Loucy (cell line): ENCODE measurements at regions not wholly inside any gene's neighbourhood (a gene's known extent, or its start where the extent isn't known, plus 50 kb on each side); places are given as distances from the start of the nearest gene placed in this dataset.

Experiments
- H2AFZ ChIP-seq: fragments of 200-600 bp; sonication (generic); 2 replicates; pipeline ENCODE4 v1.6.0; 2016; ENCODE audit warnings: antibody characterized with exemption, mild to moderate bottlenecking, low read length, moderate library complexity
- H3F3A ChIP-seq: fragments of 200-600 bp; 2 replicates; pipeline ENCODE4 v1.6.0; 2016; ENCODE audit warnings: antibody characterized with exemption, low read depth, mild to moderate bottlenecking
- H3K27me3 ChIP-seq: fragments of 200-600 bp; sonication (generic); 2 replicates; pipeline ENCODE4 v1.6.1; 2014; ENCODE audit warnings: low read length, mild to moderate bottlenecking; ENCODE audit not compliant: insufficient read depth, poor library complexity, severe bottlenecking
- H3K36me3 ChIP-seq: fragments of 200-600 bp; sonication (generic); 2 replicates; pipeline ENCODE4 v1.6.1; 2016; ENCODE audit warnings: low read length; ENCODE audit not compliant: insufficient read depth
- H3K4me1 ChIP-seq: fragments of 200-600 bp; sonication (generic); 2 replicates; pipeline ENCODE4 v1.5.1; 2014; ENCODE audit warnings: low read length, mild to moderate bottlenecking; ENCODE audit not compliant: insufficient read depth, poor library complexity, severe bottlenecking
- H3K4me2 ChIP-seq: fragments of 200-600 bp; sonication (generic); 2 replicates; pipeline ENCODE4 v1.6.0; 2014; ENCODE audit warnings: antibody characterized with exemption, low read length, low read depth, mild to moderate bottlenecking; ENCODE audit not compliant: poor library complexity, severe bottlenecking
- H3K4me3 ChIP-seq: fragments of 200-600 bp; sonication (generic); 2 replicates; pipeline ENCODE4 v1.5.1; 2014; ENCODE audit warnings: low read length, mild to moderate bottlenecking, mixed read lengths; ENCODE audit not compliant: poor library complexity, severe bottlenecking
- H3K79me2 ChIP-seq: fragments of 200-600 bp; sonication (generic); 2 replicates; pipeline ENCODE4 v1.6.1; 2014; ENCODE audit warnings: low read length; ENCODE audit not compliant: insufficient read depth
- H3K9ac ChIP-seq: fragments of 200-600 bp; sonication (generic); 2 replicates; pipeline ENCODE4 v1.6.0; 2014; ENCODE audit warnings: mild to moderate bottlenecking, low read depth, low read length, moderate library complexity; ENCODE audit not compliant: poor library complexity, severe bottlenecking
- H3K9me2 ChIP-seq: fragments of 200-600 bp; sonication (generic); replicated peaks from 2 replicates; pipeline ENCODE4 v1.6.1; 2016; ENCODE audit warnings: low read depth, low read length, mixed read lengths
- H3K9me3 ChIP-seq: fragments of 200-600 bp; sonication (generic); 2 replicates; pipeline ENCODE4 v1.6.1; 2014; ENCODE audit warnings: mild to moderate bottlenecking, antibody characterized with exemption, low read length, low read depth; ENCODE audit not compliant: insufficient read depth
- H4K20me1 ChIP-seq: fragments of 200-600 bp; sonication (generic); 2 replicates; pipeline ENCODE4 v1.6.0; 2014; ENCODE audit warnings: antibody characterized with exemption, low read length, mild to moderate bottlenecking; ENCODE audit not compliant: insufficient read depth, poor library complexity, severe bottlenecking
- EZH2phosphoT487 ChIP-seq: fragments of 200-600 bp; IDR thresholded peaks from 2 replicates; pipeline ENCODE4 v1.6.1; 2018; ENCODE audit warnings: antibody characterized with exemption, mild to moderate bottlenecking, moderate library complexity, borderline replicate concordance
- TF ChIP-seq, protein P1 (sequence below): fragments of 200-600 bp; sonication (generic); conservative IDR thresholded peaks from 2 replicates; pipeline ENCODE4 v1.5.1; 2014; ENCODE audit warnings: mild to moderate bottlenecking, antibody characterized with exemption, low read length

DNA sequence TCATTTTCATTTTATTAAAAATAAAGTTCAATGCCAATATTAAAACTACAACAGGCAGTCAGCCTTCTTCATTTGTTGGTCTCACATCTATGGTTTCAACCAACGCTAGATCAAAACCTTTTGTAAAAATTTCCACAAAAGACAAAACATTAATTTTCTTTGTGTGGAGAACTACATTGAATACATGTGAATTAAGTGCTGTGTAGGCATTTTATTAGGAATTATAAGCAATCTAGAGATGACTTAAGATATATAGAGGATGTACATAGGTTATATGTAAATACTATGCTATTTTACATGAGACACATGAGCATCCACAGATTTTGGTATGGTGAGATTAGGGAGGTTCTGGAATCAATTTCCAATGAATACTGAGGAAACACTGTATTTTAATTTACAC lies 94.2 kb downstream of the CYLC2 start:
- TF ChIP-seq, protein P1, sequence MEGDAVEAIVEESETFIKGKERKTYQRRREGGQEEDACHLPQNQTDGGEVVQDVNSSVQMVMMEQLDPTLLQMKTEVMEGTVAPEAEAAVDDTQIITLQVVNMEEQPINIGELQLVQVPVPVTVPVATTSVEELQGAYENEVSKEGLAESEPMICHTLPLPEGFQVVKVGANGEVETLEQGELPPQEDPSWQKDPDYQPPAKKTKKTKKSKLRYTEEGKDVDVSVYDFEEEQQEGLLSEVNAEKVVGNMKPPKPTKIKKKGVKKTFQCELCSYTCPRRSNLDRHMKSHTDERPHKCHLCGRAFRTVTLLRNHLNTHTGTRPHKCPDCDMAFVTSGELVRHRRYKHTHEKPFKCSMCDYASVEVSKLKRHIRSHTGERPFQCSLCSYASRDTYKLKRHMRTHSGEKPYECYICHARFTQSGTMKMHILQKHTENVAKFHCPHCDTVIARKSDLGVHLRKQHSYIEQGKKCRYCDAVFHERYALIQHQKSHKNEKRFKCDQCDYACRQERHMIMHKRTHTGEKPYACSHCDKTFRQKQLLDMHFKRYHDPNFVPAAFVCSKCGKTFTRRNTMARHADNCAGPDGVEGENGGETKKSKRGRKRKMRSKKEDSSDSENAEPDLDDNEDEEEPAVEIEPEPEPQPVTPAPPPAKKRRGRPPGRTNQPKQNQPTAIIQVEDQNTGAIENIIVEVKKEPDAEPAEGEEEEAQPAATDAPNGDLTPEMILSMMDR: no peak
- no peak for TF ChIP-seq EZH2phosphoT487
- no peaks in the 10 kb centered on the region for H3K4me1 ChIP-seq
- H3K4me2 ChIP-seq: no peak overlapping the region
- no peaks in the 10 kb centered on the region for H3F3A ChIP-seq
- no peaks in the 10 kb centered on the region for H3K27me3 ChIP-seq
- no peaks in the 10 kb centered on the region for H3K36me3 ChIP-seq
- H3K9me3 ChIP-seq: no peaks in the 10 kb centered on the region
- H3K9me2 ChIP-seq: no peaks in the 10 kb centered on the region
- no peaks in the 10 kb centered on the region for H4K20me1 ChIP-seq
- H2AFZ ChIP-seq: no peak overlapping the region
- H3K4me3 ChIP-seq: no peak overlapping the region
- H3K79me2 ChIP-seq: no peaks in the 10 kb centered on the region
- H3K9ac ChIP-seq: no peak overlapping the region

DNA sequence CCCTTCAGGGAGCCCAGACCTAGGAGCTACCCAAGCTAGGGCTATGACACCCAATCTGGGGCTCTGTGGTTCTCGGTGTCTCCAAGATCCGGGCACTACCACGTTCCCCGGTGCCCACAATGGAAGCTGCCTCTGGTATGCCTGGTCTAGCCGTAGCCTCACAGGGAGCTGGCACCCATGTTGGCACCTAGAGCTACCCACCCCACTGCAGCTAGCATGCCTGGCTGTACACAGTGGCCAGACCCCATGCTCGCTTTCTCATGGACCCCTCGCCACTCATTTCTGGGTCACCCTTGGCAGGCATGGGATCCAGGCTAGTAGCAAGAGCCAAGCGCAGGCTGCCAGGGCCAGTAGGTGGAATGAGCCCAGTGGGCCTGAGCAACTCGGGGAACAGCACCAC lies 109.0 kb downstream of the CYLC2 start:
- TF ChIP-seq, protein P1: no peak
- TF ChIP-seq EZH2phosphoT487: no peak
- H3K9me3 ChIP-seq: no peaks in the 10 kb centered on the region
- H3K9me2 ChIP-seq: no peaks in the 10 kb centered on the region
- no peaks in the 10 kb centered on the region for H3K79me2 ChIP-seq
- no peak overlapping the region for H3K4me2 ChIP-seq
- no peak overlapping the region for H3K4me3 ChIP-seq
- no peak overlapping the region for H2AFZ ChIP-seq
- H3K36me3 ChIP-seq: no peaks in the 10 kb centered on the region
- H4K20me1 ChIP-seq: no peaks in the 10 kb centered on the region
- no peaks in the 10 kb centered on the region for H3K4me1 ChIP-seq
- H3F3A ChIP-seq: no peaks in the 10 kb centered on the region
- H3K9ac ChIP-seq: no peak overlapping the region
- no peaks in the 10 kb centered on the region for H3K27me3 ChIP-seq

DNA sequence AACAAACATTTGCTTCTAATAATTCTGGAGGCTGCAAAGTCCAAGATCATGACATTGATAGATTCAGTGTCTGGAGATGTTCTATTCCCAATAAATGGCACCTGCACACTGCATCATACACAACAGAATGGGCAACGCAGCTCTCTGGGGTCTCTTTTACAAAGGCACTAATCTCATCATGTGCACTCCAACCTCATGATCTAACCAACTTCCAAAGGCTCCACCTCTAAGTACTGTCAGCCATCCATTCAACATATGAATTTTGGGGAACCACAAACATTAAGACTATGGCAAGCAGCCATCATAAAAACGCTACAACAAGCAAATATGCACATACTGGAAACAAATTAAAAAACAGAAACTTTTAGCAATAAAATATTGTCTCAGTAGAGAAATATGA lies 121.1 kb downstream of the CYLC2 start:
- no peaks in the 10 kb centered on the region for H3K9me3 ChIP-seq
- H3K79me2 ChIP-seq: no peaks in the 10 kb centered on the region
- H3K4me2 ChIP-seq: no peak overlapping the region
- TF ChIP-seq, protein P1: no peak
- no peak for TF ChIP-seq EZH2phosphoT487
- no peaks in the 10 kb centered on the region for H3K36me3 ChIP-seq
- no peak overlapping the region for H2AFZ ChIP-seq
- H3F3A ChIP-seq: no peaks in the 10 kb centered on the region
- H4K20me1 ChIP-seq: no peaks in the 10 kb centered on the region
- H3K27me3 ChIP-seq: no peaks in the 10 kb centered on the region
- H3K4me3 ChIP-seq: no peak overlapping the region
- H3K9me2 ChIP-seq: no peaks in the 10 kb centered on the region
- H3K4me1 ChIP-seq: peaks cover 9% of the 10 kb centered on the region
- H3K9ac ChIP-seq: no peak overlapping the region
